Liver (tissue), 8 donors: ENCODE measurements at regions not wholly inside any gene's neighbourhood (a gene's known extent, or its start where the extent isn't known, plus 50 kb on each side); places are given as distances from the start of the nearest gene placed in this dataset.

Source experiments
- DNase-seq: peaks from one replicate; pipeline ENCODE4 v3.0.0-alpha.2; 2017; ENCODE audit warnings: low spot score
- H3K27ac ChIP-seq, 2 donors: one replicate each; pipeline ENCODE4 v1.7.0; 2013; ENCODE audit warnings: inconsistent platforms in 2 of 2, low read length in 2 of 2, control low read depth in 1 of 2, low read depth in 1 of 2, mild to moderate bottlenecking in 1 of 2
- H3K27me3 ChIP-seq, 4 donors: one replicate each; pipeline versions ENCODE4 v1.6.1 to v1.7.0; 2013; ENCODE audit warnings: low read length in 3 of 4, inconsistent platforms in 1 of 4, mild to moderate bottlenecking in 1 of 4, moderate library complexity in 1 of 4; ENCODE audit not compliant: control insufficient read depth in 4 of 4, insufficient read depth in 4 of 4
- H3K36me3 ChIP-seq, 4 donors: one replicate each; pipeline versions ENCODE4 v1.6.1 to v1.7.0; 2013; ENCODE audit warnings: low read length in 3 of 4, mild to moderate bottlenecking in 3 of 4, low read depth in 1 of 4, moderate library complexity in 1 of 4; ENCODE audit not compliant: control insufficient read depth in 4 of 4, insufficient read depth in 3 of 4
- H3K4me1 ChIP-seq, 4 donors: one replicate each; pipeline versions ENCODE4 v1.6.1 to v1.7.0; 2013; ENCODE audit warnings: low read length in 3 of 4, mild to moderate bottlenecking in 3 of 4, moderate library complexity in 1 of 4; ENCODE audit not compliant: control insufficient read depth in 4 of 4, insufficient read depth in 4 of 4
- H3K4me3 ChIP-seq, 3 donors: one replicate each; pipeline versions ENCODE4 v1.6.1 to v1.7.0; 2013; ENCODE audit warnings: low read length in 3 of 3, control low read depth in 1 of 3, low read depth in 1 of 3, mild to moderate bottlenecking in 1 of 3
- H3K9ac ChIP-seq, 2 donors: one replicate each; pipeline ENCODE4 v1.7.0; 2013; ENCODE audit warnings: low read length in 2 of 2, mild to moderate bottlenecking in 2 of 2, moderate library complexity in 2 of 2, control low read depth in 1 of 2, low read depth in 1 of 2
- H3K9me3 ChIP-seq, 4 donors: one replicate each; pipeline versions ENCODE4 v1.6.1 to v1.7.0; 2013; ENCODE audit warnings: low read length in 3 of 4; ENCODE audit not compliant: control insufficient read depth in 4 of 4
- EGR1 ChIP-seq, 2 donors: IDR thresholded peaks; 2 replicates each; pipeline ENCODE4 v1.6.1; 2016 to 2018; ENCODE audit warnings: antibody characterized with exemption in 2 of 2, low read depth in 2 of 2
- FOXA1 ChIP-seq: IDR thresholded peaks from 2 replicates; pipeline ENCODE4 v1.6.1; 2016; ENCODE audit warnings: antibody characterized with exemption
- FOXA2 ChIP-seq: IDR thresholded peaks from 2 replicates; pipeline ENCODE4 v1.6.1; 2016; ENCODE audit warnings: antibody characterized with exemption
- GABPA ChIP-seq, 2 donors: IDR thresholded peaks in 1 of 2; conservative IDR thresholded peaks in 1 of 2; 2 replicates each; pipeline ENCODE4 v1.6.1; 2016; ENCODE audit warnings: antibody characterized with exemption in 2 of 2, mild to moderate bottlenecking in 1 of 2, moderate library complexity in 1 of 2
- HNF4A ChIP-seq, 2 donors: conservative IDR thresholded peaks; 2 replicates each; pipeline ENCODE4 v1.6.1; 2016; ENCODE audit warnings: antibody characterized with exemption in 2 of 2, mild to moderate bottlenecking in 2 of 2
- HNF4G ChIP-seq: IDR thresholded peaks from 2 replicates; pipeline ENCODE4 v1.6.1; 2016; ENCODE audit warnings: antibody characterized with exemption
- JUND ChIP-seq, 2 donors: IDR thresholded peaks; 2 replicates each; pipeline ENCODE4 v1.6.1; 2016; ENCODE audit warnings: antibody characterized with exemption in 2 of 2
- NR2F2 ChIP-seq: IDR thresholded peaks from 2 replicates; pipeline ENCODE4 v1.6.1; 2016; ENCODE audit warnings: antibody characterized with exemption
- RAD21 ChIP-seq, 2 donors: IDR thresholded peaks; 2 replicates each; pipeline ENCODE4 v1.6.1; 2016; ENCODE audit warnings: antibody characterized with exemption in 2 of 2, mild to moderate bottlenecking in 2 of 2
- RXRA ChIP-seq, 2 donors: IDR thresholded peaks; 2 replicates each; pipeline ENCODE4 v1.6.1; 2017 to 2018; ENCODE audit warnings: antibody characterized with exemption in 2 of 2, mild to moderate bottlenecking in 1 of 2
- SP1 ChIP-seq: IDR thresholded peaks from 2 replicates; pipeline ENCODE4 v1.6.1; 2018; ENCODE audit warnings: antibody characterized with exemption, mild to moderate bottlenecking
- TAF1 ChIP-seq: conservative IDR thresholded peaks from 2 replicates; pipeline ENCODE4 v1.6.1; 2016; ENCODE audit warnings: antibody characterized with exemption, mild to moderate bottlenecking
- YY1 ChIP-seq: IDR thresholded peaks from 2 replicates; pipeline ENCODE4 v1.6.1; 2016; ENCODE audit warnings: antibody characterized with exemption, mild to moderate bottlenecking
- WGBS: extraction: QIAGEN DNeasy Blood & Tissue Kit; methylation state at CpG from one replicate; pipeline ENCODE4 v1.1.7; 2013; 5-methylcytosine and 5-hydroxymethylcytosine counted together
- TF ChIP-seq, protein P1 (sequence below): IDR thresholded peaks from 2 replicates; pipeline ENCODE4 v1.6.1; 2016; ENCODE audit warnings: antibody characterized with exemption
- TF ChIP-seq, protein P2 (sequence below): IDR thresholded peaks from 2 replicates; pipeline ENCODE4 v1.6.1; 2016; ENCODE audit warnings: antibody characterized with exemption
- TF ChIP-seq, protein P3 (sequence below): IDR thresholded peaks from 2 replicates; pipeline ENCODE4 v1.6.1; 2016; ENCODE audit warnings: antibody characterized with exemption
- TF ChIP-seq, protein P4 (sequence below): IDR thresholded peaks from 2 replicates; pipeline ENCODE4 v1.6.1; 2016; ENCODE audit warnings: antibody characterized with exemption, mild to moderate bottlenecking
- TF ChIP-seq, protein P5 (sequence below): fragments of 150-350 bp; IDR thresholded peaks from 2 replicates; pipeline ENCODE4 v1.5.1; 2017; ENCODE audit warnings: improper control_type of control experiment, low read depth, low read length; ENCODE audit not compliant: missing input control
- donor health status: healthy.
- donor health status: healthy.
- donor health status: healthy.
- donor health status: healthy.
- donor health status: healthy.

DNA sequence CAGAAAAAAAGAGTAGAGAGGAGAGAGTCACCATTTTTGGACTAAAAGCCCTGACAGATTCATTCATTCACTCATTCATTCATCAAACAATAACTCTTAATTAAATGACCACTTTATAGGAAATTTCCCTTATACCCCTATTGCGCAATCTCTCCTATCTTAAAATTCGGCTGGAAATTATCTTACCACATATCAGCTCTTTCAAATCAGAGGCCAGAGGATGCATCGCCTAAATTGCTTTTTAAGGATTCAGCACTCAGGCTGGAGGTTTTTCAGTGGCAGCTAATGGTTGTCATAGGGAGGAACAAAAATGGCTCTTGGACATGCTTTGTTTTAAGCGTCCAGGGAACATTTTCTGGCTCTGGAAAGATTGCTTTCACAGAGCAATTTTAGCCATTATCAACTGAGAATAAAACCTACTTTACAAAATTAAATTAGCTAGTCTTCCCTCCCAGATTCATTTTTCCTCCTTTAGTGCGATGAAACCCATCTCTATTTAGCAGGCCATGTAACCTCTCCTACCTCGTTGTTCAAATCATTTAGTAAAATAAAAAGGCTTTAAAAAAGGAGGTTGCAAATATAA is 115.2 kb downstream of the OLFM4 start:
- TF ChIP-seq RAD21 (IDR thresholded peaks at IDR 0.05) (no peak), JUND (IDR thresholded peaks at IDR 0.05) (no peak), GABPA (IDR thresholded peaks at IDR 0.05 in 1 of 2, conservative IDR thresholded peaks at IDR 0.05 in 1 of 2) (no peak), NR2F2 (no peak), SP1 (no peak), YY1 (no peak), EGR1 (IDR thresholded peaks at IDR 0.05; ENCODE audit: low read depth in 2 of 2) (no peak), RXRA (IDR thresholded peaks at IDR 0.05) (no peak), HNF4A (conservative IDR thresholded peaks at IDR 0.05) (no peak), TAF1 (no peak), FOXA1 (no peak), FOXA2 (no peak), HNF4G (no peak)
- TF ChIP-seq, protein P1, sequence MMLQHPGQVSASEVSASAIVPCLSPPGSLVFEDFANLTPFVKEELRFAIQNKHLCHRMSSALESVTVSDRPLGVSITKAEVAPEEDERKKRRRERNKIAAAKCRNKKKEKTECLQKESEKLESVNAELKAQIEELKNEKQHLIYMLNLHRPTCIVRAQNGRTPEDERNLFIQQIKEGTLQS = no peak
- TF ChIP-seq, protein P2, sequence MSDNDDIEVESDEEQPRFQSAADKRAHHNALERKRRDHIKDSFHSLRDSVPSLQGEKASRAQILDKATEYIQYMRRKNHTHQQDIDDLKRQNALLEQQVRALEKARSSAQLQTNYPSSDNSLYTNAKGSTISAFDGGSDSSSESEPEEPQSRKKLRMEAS = no peak
- TF ChIP-seq, protein P3, sequence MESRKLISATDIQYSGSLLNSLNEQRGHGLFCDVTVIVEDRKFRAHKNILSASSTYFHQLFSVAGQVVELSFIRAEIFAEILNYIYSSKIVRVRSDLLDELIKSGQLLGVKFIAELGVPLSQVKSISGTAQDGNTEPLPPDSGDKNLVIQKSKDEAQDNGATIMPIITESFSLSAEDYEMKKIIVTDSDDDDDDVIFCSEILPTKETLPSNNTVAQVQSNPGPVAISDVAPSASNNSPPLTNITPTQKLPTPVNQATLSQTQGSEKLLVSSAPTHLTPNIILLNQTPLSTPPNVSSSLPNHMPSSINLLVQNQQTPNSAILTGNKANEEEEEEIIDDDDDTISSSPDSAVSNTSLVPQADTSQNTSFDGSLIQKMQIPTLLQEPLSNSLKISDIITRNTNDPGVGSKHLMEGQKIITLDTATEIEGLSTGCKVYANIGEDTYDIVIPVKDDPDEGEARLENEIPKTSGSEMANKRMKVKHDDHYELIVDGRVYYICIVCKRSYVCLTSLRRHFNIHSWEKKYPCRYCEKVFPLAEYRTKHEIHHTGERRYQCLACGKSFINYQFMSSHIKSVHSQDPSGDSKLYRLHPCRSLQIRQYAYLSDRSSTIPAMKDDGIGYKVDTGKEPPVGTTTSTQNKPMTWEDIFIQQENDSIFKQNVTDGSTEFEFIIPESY = no peak
- TF ChIP-seq, protein P4, sequence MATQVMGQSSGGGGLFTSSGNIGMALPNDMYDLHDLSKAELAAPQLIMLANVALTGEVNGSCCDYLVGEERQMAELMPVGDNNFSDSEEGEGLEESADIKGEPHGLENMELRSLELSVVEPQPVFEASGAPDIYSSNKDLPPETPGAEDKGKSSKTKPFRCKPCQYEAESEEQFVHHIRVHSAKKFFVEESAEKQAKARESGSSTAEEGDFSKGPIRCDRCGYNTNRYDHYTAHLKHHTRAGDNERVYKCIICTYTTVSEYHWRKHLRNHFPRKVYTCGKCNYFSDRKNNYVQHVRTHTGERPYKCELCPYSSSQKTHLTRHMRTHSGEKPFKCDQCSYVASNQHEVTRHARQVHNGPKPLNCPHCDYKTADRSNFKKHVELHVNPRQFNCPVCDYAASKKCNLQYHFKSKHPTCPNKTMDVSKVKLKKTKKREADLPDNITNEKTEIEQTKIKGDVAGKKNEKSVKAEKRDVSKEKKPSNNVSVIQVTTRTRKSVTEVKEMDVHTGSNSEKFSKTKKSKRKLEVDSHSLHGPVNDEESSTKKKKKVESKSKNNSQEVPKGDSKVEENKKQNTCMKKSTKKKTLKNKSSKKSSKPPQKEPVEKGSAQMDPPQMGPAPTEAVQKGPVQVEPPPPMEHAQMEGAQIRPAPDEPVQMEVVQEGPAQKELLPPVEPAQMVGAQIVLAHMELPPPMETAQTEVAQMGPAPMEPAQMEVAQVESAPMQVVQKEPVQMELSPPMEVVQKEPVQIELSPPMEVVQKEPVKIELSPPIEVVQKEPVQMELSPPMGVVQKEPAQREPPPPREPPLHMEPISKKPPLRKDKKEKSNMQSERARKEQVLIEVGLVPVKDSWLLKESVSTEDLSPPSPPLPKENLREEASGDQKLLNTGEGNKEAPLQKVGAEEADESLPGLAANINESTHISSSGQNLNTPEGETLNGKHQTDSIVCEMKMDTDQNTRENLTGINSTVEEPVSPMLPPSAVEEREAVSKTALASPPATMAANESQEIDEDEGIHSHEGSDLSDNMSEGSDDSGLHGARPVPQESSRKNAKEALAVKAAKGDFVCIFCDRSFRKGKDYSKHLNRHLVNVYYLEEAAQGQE = no peak
- TF ChIP-seq, protein P5, sequence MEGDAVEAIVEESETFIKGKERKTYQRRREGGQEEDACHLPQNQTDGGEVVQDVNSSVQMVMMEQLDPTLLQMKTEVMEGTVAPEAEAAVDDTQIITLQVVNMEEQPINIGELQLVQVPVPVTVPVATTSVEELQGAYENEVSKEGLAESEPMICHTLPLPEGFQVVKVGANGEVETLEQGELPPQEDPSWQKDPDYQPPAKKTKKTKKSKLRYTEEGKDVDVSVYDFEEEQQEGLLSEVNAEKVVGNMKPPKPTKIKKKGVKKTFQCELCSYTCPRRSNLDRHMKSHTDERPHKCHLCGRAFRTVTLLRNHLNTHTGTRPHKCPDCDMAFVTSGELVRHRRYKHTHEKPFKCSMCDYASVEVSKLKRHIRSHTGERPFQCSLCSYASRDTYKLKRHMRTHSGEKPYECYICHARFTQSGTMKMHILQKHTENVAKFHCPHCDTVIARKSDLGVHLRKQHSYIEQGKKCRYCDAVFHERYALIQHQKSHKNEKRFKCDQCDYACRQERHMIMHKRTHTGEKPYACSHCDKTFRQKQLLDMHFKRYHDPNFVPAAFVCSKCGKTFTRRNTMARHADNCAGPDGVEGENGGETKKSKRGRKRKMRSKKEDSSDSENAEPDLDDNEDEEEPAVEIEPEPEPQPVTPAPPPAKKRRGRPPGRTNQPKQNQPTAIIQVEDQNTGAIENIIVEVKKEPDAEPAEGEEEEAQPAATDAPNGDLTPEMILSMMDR = no peak
- Histone ChIP-seq H3K36me3 (no peaks in the 10 kb centered on the region), H3K27me3 (peaks cover 0 to 3% (median 2%) of the 10 kb centered on the region in 4 donors), H3K27ac (no peak overlapping the region), H3K4me1 (no peaks in the 10 kb centered on the region), H3K4me3 (no peak overlapping the region), H3K9ac (no peak overlapping the region), H3K9me3 (no peaks in the 10 kb centered on the region)
- no peak for DNase-seq
- WGBS = 71% methylated on average over 6 of the region's 6 CpGs
